T47D (cell line): ENCODE measurements at regions not wholly inside any gene's neighbourhood (a gene's known extent, or its start where the extent isn't known, plus 50 kb on each side); places are given as distances from the start of the nearest gene placed in this dataset.

Experiments used
- DNase-seq, 2 experiments: peaks; one replicate each; pipeline versions ENCODE4 v3.0.0 to v3.0.0-alpha.2; 2011 to 2012; ENCODE audit warnings: low read depth in 1 of 2, low spot score in 1 of 2
- JUND ChIP-seq: IDR thresholded peaks from 2 replicates; pipeline ENCODE4 v1.6.1; 2012; ENCODE audit warnings: low read depth
- in situ Hi-C: cut with HindIII; loops from 2 replicates; pipeline ENCODE4 v1.10.0; 2016; ENCODE audit warnings: low sequenced_read_pairs, low pct_unique_long_range_greater_than_20kb

- no peak for DNase-seq
- in situ Hi-C loops = no loop called here
- no peak for TF ChIP-seq JUND
These were observed 78.2 kb upstream of the ADCY2 start for GRCh38 chr5:7317751-7318150.

- in situ Hi-C loops = no loop called here
- no peak for TF ChIP-seq JUND
- DNase-seq = no peak
These were observed 75.1 kb upstream of the ADCY2 start for GRCh38 chr5:7320701-7321301.

- in situ Hi-C loops = no loop called here
- DNase-seq = no peak
- TF ChIP-seq JUND = no peak
These were observed 74.2 kb upstream of the ADCY2 start for GRCh38 chr5:7321724-7322123.

DNA sequence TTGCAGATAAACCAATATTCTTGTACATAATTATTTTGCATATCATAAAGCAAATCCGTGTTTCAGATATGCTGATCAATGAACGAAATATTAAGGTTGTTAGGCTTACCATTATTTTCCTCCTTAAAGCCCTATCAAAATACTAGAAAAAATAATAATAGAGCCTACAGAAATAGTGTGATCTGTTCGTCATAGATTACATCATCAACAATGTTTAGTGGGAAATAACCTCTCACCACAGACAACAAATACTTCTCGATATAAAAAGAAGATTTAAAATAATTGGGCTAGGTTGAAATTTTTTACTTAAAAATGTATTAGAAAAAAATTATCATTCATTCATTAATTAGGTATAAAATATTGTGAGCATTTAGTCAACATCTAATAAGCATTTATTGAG is 71.0 kb upstream of the ADCY2 start:
- no peak for TF ChIP-seq JUND
- in situ Hi-C loops = no loop called here
- DNase-seq = no peak

GRCh38 chr5:7325975-7326913 is 69.7 kb upstream of the ADCY2 start:
- no peak for DNase-seq

DNA sequence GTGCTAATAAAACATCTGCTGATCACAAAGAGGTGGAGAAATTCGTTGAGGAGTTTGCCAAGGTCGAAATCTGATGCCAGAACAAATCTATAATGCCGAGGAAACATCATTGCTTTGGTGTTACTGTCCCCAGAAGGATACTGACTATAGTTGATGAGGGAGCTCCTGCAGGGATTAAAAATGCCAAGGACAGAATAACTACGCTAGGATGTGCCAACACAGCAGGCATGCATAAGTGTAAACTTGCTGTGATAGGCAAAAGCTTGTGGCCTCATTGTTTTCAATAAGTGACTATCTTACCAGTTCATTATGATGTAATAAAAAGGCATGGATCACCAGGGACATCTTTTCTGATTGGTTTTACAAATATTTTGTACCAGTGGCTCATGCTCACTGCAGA is 66.8 kb upstream of the ADCY2 start:
- no peak for TF ChIP-seq JUND
- DNase-seq = no peak
- in situ Hi-C loops = no loop called here

More at GRCh38 chr5:7325975-7326913, 69.7 kb upstream of the ADCY2 start:
- in situ Hi-C loops = no loop called here
- TF ChIP-seq JUND = no peak

- in situ Hi-C loops = no loop called here
- no peak for DNase-seq
- TF ChIP-seq JUND = no peak
These were observed 66.2 kb upstream of the ADCY2 start for GRCh38 chr5:7329712-7330111.

DNA sequence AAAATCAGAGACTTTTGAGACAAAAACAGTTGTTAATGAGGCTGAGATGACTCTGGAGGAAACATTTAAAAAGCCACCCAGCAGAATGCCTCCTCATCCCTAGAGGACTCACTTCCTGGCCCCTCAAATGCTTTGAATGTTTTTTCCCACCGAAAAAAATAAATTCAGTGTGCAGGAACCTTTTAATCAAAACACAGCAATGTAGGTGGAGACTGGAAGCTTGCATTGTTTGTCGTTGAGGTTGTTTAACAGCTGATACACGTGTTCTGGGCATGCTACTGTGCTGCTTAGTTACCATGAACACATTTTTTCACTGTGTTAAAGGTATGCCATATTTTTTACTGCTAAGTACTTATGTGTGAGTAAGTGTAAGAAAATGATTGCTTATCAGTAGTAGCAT is 65.7 kb upstream of the ADCY2 start:
- no peak for DNase-seq
- no peak for TF ChIP-seq JUND
- in situ Hi-C loops = no loop called here

- in situ Hi-C loops = no loop called here
- TF ChIP-seq JUND = no peak
- DNase-seq = no peak
These were observed 64.8 kb upstream of the ADCY2 start for GRCh38 chr5:7331131-7331530.
